K562 (cell line): ENCODE measurements at regions not wholly inside any gene's neighbourhood (a gene's known extent, or its start where the extent isn't known, plus 50 kb on each side); places are given as distances from the start of the nearest gene placed in this dataset.

ENCODE experiments used
- ATAC-seq: fragments of 200-7000 bp; cut with Tn5 transposase; 3 replicates; pipeline ENCODE4 v1.9.1; 2020; ENCODE audit warnings: moderate library complexity
- BruUV-seq: library from RNA; stranded (reverse); fragments of 400-500 nt; replicated peaks from 2 replicates; lab custom pipeline; 2021; lab: Mats Ljungman, UMichigan
- CTCF ChIA-PET: fragments of 300-600 bp; formaldehyde crosslinking; extraction: SDS; loops from one replicate; lab custom pipeline; 2021; ENCODE audit warnings: low intra/inter-chr PET ratio; lab: Yijun Ruan, JAX
- POLR2A ChIA-PET: fragments of 300-600, 350-650 bp; sonication (Branson Sonifier 250); formaldehyde crosslinking; extraction: SDS; loops from one replicate; lab custom pipeline; 2021; ENCODE audit warnings: antibody characterized with exemption, inconsistent platforms; lab: Yijun Ruan, JAX
- DNase-seq, 4 experiments: peaks; one replicate each; pipeline versions ENCODE4 v3.0.0 to v3.0.0-alpha.2; 2011 to 2018; ENCODE audit warnings: low spot score in 3 of 4, mixed read lengths in 3 of 4; ENCODE audit errors: extremely low read depth in 1 of 4
- FAIRE-seq: peaks from 2 replicates; lab custom pipeline; 2011; peaks lifted over from hg19 to GRCh38; lab: Jason Lieb, UNC
- H2AFZ ChIP-seq: 2 replicates; pipeline ENCODE4 v1.6.0; 2011; ENCODE audit warnings: low read depth, low read length, control low read depth, inconsistent platforms
- H3K27ac ChIP-seq: fragments of 200-600 bp; 3 replicates; pipeline ENCODE4 v1.8.0; 2011; ENCODE audit warnings: low read depth, mild to moderate bottlenecking, control low read depth, inconsistent platforms, low read length, moderate library complexity, mixed read lengths; ENCODE audit errors: extremely low read depth
- H3K27me3 ChIP-seq, 2 experiments: fragments of 300-600 bp in 1 of 2; 2 replicates in 1 of 2; 3 replicates in 1 of 2; pipeline versions ENCODE4 v1.6.0 to v1.8.0; 2011; ENCODE audit warnings: inconsistent platforms in 2 of 2, low read length in 2 of 2, mild to moderate bottlenecking in 1 of 2, mixed read lengths in 1 of 2, moderate library complexity in 1 of 2; ENCODE audit not compliant: control insufficient read depth in 2 of 2, insufficient read depth in 2 of 2
- H3K36me3 ChIP-seq: fragments of 300-600 bp; 3 replicates; pipeline ENCODE4 v1.8.0; 2011; ENCODE audit warnings: mild to moderate bottlenecking, low read length, inconsistent platforms; ENCODE audit not compliant: control insufficient read depth, insufficient read depth
- H3K4me1 ChIP-seq, 2 experiments: fragments of 200-600 bp in 1 of 2; replicated peaks in 1 of 2; 2 replicates in 1 of 2; 3 replicates in 1 of 2; pipeline versions ENCODE4 v1.5.1 to v1.8.0; 2011; ENCODE audit warnings: inconsistent platforms in 2 of 2, low read length in 2 of 2, mild to moderate bottlenecking in 1 of 2, mixed read lengths in 1 of 2, moderate library complexity in 1 of 2; ENCODE audit not compliant: control insufficient read depth in 2 of 2, insufficient read depth in 2 of 2
- H3K4me2 ChIP-seq: 2 replicates; pipeline ENCODE4 v1.6.1; 2011; ENCODE audit warnings: low read length, control low read depth, inconsistent platforms, mixed read lengths; ENCODE audit not compliant: insufficient read depth
- H3K4me3 ChIP-seq: fragments of 200-600 bp; sonication (generic), shearing (Covaris generic); 2 replicates; pipeline ENCODE4 v1.5.1; 2016; ENCODE audit warnings: control low read depth, inconsistent platforms
- H3K79me2 ChIP-seq: fragments of 200-600 bp; 3 replicates; pipeline ENCODE4 v1.8.0; 2011; ENCODE audit warnings: low read length, inconsistent platforms; ENCODE audit not compliant: control insufficient read depth, insufficient read depth
- H3K9ac ChIP-seq, 2 experiments: 2 replicates each; pipeline versions ENCODE4 v1.6.0 to v1.6.1; 2011; ENCODE audit warnings: low read depth in 2 of 2, low read length in 2 of 2, control low read depth in 1 of 2, inconsistent platforms in 1 of 2, mild to moderate bottlenecking in 1 of 2, mixed read lengths in 1 of 2; ENCODE audit not compliant: insufficient read depth in 1 of 2
- H3K9me1 ChIP-seq: one replicate; pipeline ENCODE4 v1.6.0; 2011; ENCODE audit warnings: inconsistent platforms, mild to moderate bottlenecking, low read length, moderate library complexity; ENCODE audit not compliant: control insufficient read depth, insufficient read depth
- H3K9me3 ChIP-seq: replicated peaks from 2 replicates; pipeline ENCODE4 v1.5.1; 2011; ENCODE audit warnings: low read depth, low read length, inconsistent platforms; ENCODE audit not compliant: control insufficient read depth, insufficient read depth
- H4K20me1 ChIP-seq: replicated peaks from 2 replicates; pipeline ENCODE4 v1.6.1; 2011; ENCODE audit warnings: low read length, inconsistent platforms, mixed read lengths; ENCODE audit not compliant: control insufficient read depth, insufficient read depth
- BCL6 ChIP-seq: fragments of 250-450 bp; sonication (Bioruptor Pico); IDR thresholded peaks from 2 replicates; pipeline ENCODE4 v1.4.0; 2020
- BCOR ChIP-seq: fragments of 450-650 bp; IDR thresholded peaks from 2 replicates; pipeline ENCODE4 v1.6.1; 2016
- FIP1L1 ChIP-seq: fragments of 200-400 bp; formaldehyde crosslinking; IDR thresholded peaks from 2 replicates; pipeline ENCODE4 v1.6.1; 2018; ENCODE audit warnings: mild to moderate bottlenecking, low read depth, low read length; ENCODE audit not compliant: poor library complexity, severe bottlenecking
- KDM1A ChIP-seq, 2 experiments: fragments of 450-650 bp; IDR thresholded peaks; 2 replicates each; pipeline ENCODE4 v1.6.1; 2016; ENCODE audit warnings: mild to moderate bottlenecking in 2 of 2
- MAFF ChIP-seq: IDR thresholded peaks from 2 replicates; pipeline ENCODE4 v1.6.1; 2012; ENCODE audit warnings: low read length, improper control_type of control experiment
- POLR2A ChIP-seq: fragments of 450-650 bp; conservative IDR thresholded peaks from 2 replicates; pipeline ENCODE4 v1.6.1; 2016
- THRAP3 ChIP-seq: fragments of 450-650 bp; IDR thresholded peaks from 2 replicates; pipeline ENCODE4 v1.6.1; 2016; ENCODE audit warnings: mild to moderate bottlenecking, inconsistent platforms, borderline replicate concordance
- ZNF174 ChIP-seq: fragments of 250-450 bp; sonication (Bioruptor Pico); IDR thresholded peaks from 2 replicates; pipeline ENCODE4 v1.4.0; 2020; ENCODE audit warnings: mild to moderate bottlenecking
- ZNF764 ChIP-seq: fragments of 250-450 bp; sonication (Bioruptor Pico); IDR thresholded peaks from 2 replicates; pipeline ENCODE4 v1.4.0; 2020; ENCODE audit warnings: low read depth, mild to moderate bottlenecking, moderate library complexity
- ZNF79 ChIP-seq: fragments of 250-450 bp; sonication (Bioruptor Pico); IDR thresholded peaks from 2 replicates; pipeline ENCODE4 v1.4.0; 2020; ENCODE audit warnings: low read depth, mild to moderate bottlenecking, moderate library complexity
- WGBS: fragments of 100-300 bp; shearing (Covaris generic); methylation state at CpG from one replicate; pipeline ENCODE4 v1.1.6; 2016; ENCODE audit warnings: low coverage, mixed read lengths; ENCODE audit not compliant: insufficient coverage; ENCODE audit errors: missing lambda C conversion rate; 5-methylcytosine and 5-hydroxymethylcytosine counted together
- in situ Hi-C: fragments of 300-500 bp; cut with MboI; formaldehyde crosslinking; loops from 4 replicates; pipeline ENCODE4 v1.15.0; 2018; ENCODE audit warnings: inconsistent platforms, mixed read lengths
- intact Hi-C: fragments of 100-400 bp; cut with micrococcal nuclease; formaldehyde crosslinking; loops from 2 replicates; pipeline ENCODE4 v1.14.2; 2022
- TF ChIP-seq, protein P1 (sequence below): fragments of 250-450 bp; sonication (Bioruptor Pico); IDR thresholded peaks from 2 replicates; pipeline ENCODE4 v1.5.0; 2020; ENCODE audit warnings: mild to moderate bottlenecking, borderline replicate concordance
- TF ChIP-seq, protein P2 (sequence below): sonication (generic); formaldehyde crosslinking; IDR thresholded peaks from 2 replicates; pipeline ENCODE4 v1.8.0; 2022; ENCODE audit warnings: mild to moderate bottlenecking, missing genetic modification reagents

DNA sequence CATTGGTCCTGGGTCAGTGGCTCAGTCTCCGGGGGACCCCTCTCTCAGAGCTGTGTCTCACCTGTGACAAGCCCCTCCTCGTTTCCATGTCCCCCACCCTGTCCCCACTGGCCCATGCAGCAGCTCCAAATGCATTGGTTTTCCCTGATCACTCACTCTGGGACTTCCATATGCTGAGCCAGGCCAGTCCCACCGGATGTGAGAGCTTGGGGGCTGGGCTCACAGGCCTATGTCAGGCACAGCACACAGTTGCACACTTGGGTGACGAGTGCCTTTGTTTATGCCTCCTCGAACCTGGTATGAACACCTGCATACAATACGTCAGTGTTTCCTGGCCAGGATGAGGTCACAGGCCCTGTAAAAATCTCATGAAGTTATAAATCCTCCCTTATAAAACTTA, 232.5 kb downstream of the TFCP2L1 start:
- H3K79me2 ChIP-seq: no peaks in the 10 kb centered on the region
- DNase-seq (no peak), FAIRE-seq (no peak), ATAC-seq (no peak)
- 0% methylated on average over 5 of the region's 6 CpGs for WGBS
- no peaks in the 10 kb centered on the region for H3K36me3 ChIP-seq
- no peak for TF ChIP-seq BCOR
- no peak for TF ChIP-seq KDM1A (IDR thresholded peaks at IDR 0.05)
- no peak for TF ChIP-seq ZNF764 (CRISPR knock-in tag)
- no peak for TF ChIP-seq THRAP3
- TF ChIP-seq, protein P1, sequence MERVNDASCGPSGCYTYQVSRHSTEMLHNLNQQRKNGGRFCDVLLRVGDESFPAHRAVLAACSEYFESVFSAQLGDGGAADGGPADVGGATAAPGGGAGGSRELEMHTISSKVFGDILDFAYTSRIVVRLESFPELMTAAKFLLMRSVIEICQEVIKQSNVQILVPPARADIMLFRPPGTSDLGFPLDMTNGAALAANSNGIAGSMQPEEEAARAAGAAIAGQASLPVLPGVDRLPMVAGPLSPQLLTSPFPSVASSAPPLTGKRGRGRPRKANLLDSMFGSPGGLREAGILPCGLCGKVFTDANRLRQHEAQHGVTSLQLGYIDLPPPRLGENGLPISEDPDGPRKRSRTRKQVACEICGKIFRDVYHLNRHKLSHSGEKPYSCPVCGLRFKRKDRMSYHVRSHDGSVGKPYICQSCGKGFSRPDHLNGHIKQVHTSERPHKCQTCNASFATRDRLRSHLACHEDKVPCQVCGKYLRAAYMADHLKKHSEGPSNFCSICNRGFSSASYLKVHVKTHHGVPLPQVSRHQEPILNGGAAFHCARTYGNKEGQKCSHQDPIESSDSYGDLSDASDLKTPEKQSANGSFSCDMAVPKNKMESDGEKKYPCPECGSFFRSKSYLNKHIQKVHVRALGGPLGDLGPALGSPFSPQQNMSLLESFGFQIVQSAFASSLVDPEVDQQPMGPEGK (CRISPR knock-in tag): no peak
- no peak for TF ChIP-seq FIP1L1
- TF ChIP-seq, protein P2, sequence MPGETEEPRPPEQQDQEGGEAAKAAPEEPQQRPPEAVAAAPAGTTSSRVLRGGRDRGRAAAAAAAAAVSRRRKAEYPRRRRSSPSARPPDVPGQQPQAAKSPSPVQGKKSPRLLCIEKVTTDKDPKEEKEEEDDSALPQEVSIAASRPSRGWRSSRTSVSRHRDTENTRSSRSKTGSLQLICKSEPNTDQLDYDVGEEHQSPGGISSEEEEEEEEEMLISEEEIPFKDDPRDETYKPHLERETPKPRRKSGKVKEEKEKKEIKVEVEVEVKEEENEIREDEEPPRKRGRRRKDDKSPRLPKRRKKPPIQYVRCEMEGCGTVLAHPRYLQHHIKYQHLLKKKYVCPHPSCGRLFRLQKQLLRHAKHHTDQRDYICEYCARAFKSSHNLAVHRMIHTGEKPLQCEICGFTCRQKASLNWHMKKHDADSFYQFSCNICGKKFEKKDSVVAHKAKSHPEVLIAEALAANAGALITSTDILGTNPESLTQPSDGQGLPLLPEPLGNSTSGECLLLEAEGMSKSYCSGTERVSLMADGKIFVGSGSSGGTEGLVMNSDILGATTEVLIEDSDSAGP (CRISPR knock-in tag): no peak
- no peak for TF ChIP-seq ZNF79
- no peak for TF ChIP-seq ZNF174
- TF ChIP-seq MAFF: no peak
- TF ChIP-seq POLR2A: no peak
- no peak for TF ChIP-seq BCL6 (CRISPR knock-in tag)
- POLR2A ChIA-PET: interaction anchor here (0.9 to 1.1 kb wide), 2 partner anchors 10 to 23 kb away, joined by 3 to 4 read pairs; no protein-coding TSS in a partner anchor
- H3K27me3 ChIP-seq: peaks cover 0 to 25% of the 10 kb centered on the region in 2 experiments; a peak in 2 of 5 replicates
- H3K4me3 ChIP-seq: no peak overlapping the region
- CTCF ChIA-PET: no interaction called here
- no peaks in the 10 kb centered on the region for H3K9me1 ChIP-seq
- no peak overlapping the region for H2AFZ ChIP-seq
- no peak overlapping the region for H3K27ac ChIP-seq
- H3K4me1 ChIP-seq: no peaks in the 10 kb centered on the region; a peak in 1 of 5 replicates
- no TSS peak for BruUV-seq
- in situ Hi-C loops (no loop called here), intact Hi-C loops (no loop called here)
- no peak overlapping the region for H3K9ac ChIP-seq
- H3K4me2 ChIP-seq: no peak overlapping the region
- no peaks in the 10 kb centered on the region for H4K20me1 ChIP-seq
- no peaks in the 10 kb centered on the region for H3K9me3 ChIP-seq
